ENCODE measurements at regions not wholly inside any gene's neighbourhood (a gene's known extent, or its start where the extent isn't known, plus 50 kb on each side); places are given as distances from the start of the nearest gene placed in this dataset.

GRCh38 chr9:93884808-93885207 lies 70.3 kb downstream of the BARX1 start:
- TF ChIP-seq CTCF (IDR thresholded peaks at IDR 0.05; ENCODE audit: low read depth, low read length, poor library complexity, severe bottlenecking) (no peak), EZH2phosphoT487 (IDR thresholded peaks at IDR 0.05; ENCODE audit: borderline replicate concordance, low read length) (no peak)

Measured in DOHH2 (cell line).